GM21526 (cell line): ENCODE measurements at regions not wholly inside any gene's neighbourhood (a gene's known extent, or its start where the extent isn't known, plus 50 kb on each side); places are given as distances from the start of the nearest gene placed in this dataset.
"Not testable (repeated sequence)": the region's sequence is repeated elsewhere in the genome, so short reads cannot be mapped to it uniquely, and the experiment has no call there.

ENCODE experiments used
- ATAC-seq: cut with Tn5 transposase; IDR thresholded peaks from one replicate; pipeline ENCODE4 v1.9.1; 2021; ENCODE audit warnings: moderate library complexity; ENCODE audit not compliant: unreplicated experiment, low FRiP score

DNA sequence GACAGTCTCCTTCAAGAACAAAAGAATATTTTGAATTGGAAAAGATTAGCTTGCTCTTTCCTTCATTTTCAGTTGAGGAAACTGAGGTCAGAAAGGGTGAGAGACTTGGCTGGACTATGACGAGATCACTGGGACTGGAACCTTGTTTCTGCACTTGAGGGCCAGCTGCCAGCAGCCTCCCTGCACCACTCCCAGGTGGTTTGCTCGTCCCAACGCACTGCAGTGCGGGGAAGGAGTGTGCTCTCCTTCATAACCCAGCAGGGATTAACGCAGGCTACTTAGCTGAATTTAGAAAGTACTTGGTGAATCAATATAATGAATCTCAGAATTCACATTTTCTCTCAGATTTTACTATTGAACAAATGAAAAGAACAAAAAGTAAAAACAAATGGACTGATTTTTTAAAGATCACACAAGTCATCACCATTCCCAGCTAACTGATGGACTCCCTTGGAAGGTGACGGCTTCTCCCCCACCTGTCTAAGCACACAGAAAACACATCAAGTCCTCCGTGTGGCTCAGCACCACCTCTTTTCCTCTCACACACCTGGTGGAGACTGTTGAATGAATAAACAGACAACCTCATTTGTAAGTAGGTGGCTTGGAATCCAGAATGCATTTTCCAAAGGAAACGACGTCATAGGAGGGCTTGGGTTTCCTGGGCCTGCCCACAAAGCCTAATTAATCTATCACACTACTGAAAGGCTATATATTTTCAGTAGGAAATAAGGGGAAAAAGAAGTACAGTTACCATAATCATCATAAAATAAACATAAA is 121.0 kb downstream of the QRSL1 start:
- ATAC-seq = no peak

DNA sequence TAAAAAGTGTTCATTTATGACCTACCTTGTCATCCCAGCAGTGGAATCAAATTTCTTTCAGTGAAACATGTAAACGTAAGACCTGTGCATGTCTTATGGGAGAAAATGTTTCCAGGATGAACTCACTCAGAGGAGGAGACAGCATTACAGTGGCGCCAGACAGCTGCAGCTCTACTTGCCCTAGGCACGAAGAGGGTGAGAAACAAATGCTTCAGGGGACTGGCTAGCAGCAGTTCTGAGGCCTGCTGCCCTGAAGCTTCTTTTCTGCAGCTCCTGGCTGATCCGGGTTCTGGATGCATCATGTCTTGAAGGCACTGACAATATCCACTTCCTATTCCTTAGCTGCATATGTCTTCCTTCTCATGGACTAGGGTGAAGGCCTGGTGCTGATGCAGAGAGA is 120.2 kb downstream of the QRSL1 start:
- ATAC-seq = no peak

DNA sequence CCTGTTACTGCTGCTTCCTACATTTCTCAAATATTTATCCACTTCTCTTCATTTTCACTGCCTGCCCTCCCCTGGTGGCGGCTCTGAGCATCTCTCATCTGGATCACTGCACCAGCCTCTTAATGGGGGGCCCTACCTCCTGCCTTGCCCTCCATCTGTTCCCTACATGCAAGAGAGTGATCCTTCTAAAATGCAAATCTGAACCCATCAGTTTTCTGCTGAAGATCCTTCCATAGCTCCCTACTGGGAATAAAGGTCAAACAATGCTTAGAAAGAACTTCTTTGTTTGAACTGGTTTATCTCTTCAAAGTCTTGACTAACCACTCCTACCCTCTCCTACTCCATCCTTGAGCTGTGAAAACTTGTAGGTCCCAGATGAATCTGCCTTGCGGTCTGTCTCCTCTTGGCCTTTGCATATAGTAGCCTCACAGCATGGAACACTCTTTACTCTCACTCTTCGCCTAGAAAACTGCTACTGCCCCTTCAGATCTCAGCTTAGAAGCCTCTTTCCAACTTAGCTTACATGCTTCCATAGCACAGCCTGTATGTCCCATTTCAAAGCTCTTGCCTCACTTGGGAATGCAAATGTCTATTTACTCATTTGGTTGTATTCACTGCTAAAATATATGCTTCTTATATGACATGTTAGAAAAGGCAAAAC is 119.3 kb downstream of the QRSL1 start:
- ATAC-seq = no peak

DNA sequence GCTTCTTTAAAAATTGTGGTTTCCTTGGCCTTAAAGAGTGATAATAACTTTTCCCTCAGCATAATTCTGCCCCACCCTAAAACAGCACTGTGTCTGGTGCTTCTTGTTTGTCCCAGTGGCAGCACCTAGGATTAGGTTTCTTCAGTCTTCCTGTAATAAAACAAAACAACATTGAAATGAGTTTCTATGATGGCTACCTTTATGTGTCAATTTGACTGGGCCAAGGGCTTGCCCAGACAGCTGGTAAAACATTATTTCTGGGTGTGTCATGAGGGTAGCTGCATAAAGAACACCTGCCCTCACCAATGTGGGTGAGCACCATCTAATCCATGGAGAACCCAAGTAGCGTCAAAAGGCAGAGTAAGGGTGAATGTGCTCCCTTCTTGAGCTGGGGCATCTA is 117.8 kb downstream of the QRSL1 start:
- no peak for ATAC-seq

DNA sequence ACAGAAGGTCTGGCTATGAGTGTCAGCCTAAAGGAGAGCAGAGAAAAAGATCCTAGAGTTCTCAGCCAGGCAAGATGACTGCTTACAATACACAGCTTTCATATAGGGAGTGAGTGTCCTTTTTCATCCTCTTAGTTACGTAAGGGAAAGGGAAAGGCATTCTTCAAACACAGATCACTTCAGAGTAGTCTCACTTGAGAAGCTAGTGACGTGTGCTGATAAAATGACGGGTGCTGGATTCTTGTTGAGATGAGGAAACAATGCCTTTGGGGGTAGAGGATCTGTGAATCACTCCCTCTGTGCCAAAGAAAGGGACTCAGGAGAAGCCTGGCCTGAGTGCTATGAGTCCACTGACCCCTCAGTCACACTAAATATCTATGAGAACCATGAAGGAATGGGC is 117.3 kb downstream of the QRSL1 start:
- no peak for ATAC-seq

DNA sequence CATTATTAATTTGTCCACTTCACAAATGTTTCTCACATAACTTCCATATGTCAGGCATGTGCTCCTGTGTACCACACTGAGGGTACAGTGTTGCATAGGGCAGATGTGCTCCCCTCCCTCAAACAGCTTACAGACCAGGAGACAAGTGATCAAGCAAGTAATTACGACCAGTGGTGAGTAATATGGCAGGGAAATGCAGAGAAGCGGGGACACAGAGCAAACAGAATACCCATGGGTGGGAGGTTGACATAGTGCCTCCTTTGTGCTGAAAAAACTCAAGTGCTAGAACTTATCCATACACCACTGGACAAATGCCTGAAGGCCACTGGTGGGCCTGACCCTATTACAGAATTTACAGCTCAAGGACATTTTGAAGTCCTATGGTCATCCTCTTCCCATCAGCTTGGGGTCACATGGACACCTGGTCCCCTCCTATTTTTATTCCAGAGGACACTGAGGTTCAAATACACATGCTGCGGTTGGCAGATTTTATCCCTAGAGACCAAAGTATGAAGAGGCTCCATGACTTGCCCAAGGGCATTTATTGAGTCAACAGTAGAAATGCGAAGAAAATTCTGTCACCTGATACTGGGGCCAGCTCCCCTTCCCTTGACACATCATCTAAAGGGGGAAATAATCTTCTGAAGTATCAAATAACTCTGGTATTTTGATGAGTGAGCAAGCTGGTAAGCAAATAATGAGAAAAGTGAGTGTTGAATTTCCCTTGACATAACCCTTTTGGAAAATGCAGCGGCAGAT is 116.6 kb downstream of the QRSL1 start:
- no peak for ATAC-seq

DNA sequence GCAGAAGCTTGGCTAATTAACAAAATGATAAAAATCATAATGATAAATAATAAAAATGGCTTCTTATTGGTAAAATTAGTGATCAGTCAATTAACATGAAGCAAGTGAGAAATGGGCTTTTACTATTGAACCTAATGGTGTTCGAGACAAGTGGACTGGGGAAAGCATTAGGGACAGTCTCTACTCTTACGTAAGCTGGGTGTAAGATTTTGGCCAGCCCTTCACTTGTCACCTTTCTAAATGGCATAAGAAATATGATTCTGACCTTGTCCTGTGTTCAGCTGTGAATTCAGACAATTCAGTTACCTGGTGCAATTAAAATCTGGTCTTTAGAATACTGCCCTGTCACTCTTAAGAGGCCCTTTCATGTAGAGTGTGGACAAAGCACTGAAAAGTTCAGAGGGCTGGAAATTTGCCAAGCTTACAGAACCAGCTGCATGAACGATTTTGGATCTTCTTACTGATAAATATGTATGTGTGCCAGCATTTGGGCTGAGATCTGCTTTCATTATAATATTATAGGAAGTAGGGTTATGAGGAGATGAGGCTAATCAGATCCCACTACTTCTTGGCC is 115.9 kb downstream of the QRSL1 start:
- no peak for ATAC-seq

DNA sequence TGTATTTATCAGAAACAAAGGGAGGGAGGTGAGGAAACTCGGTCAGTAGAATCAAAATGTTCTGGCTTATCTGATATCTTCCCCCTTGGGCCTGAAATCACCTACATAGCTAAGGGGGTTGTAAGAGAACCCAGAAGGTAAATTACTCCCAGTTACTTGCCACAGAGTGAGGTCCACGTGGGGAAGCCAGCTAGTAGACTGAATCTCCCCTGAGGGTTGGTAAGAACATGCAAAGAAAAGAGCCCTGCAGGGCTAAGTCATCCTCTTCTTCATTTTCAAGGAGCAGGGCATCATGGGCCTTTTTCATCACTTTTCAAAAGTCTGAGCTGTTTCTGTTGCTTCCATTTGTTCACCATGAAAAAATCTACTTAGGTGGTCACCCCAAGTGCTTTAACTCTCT is 115.4 kb downstream of the QRSL1 start:
- no peak for ATAC-seq

DNA sequence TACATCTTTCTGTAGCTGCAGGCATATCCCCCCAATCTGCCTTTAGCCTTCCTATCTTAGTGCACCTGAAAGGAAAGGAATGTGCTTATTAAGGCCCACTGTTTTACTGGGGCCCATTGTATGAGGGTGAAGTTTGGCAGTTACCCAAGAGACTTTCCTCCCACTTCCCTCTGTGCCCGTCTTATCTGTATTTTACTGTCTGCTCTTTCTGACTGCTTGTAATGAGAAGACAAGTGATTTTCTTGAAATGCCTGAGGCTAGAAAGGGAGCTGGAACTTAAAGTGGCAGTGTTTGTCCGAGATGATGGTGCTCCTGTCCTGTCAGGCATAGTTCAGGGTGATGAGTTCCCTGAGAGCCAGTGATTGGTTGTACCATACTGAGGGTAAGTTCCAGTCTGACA is 114.7 kb downstream of the QRSL1 start:
- ATAC-seq = not testable (repeated sequence)

DNA sequence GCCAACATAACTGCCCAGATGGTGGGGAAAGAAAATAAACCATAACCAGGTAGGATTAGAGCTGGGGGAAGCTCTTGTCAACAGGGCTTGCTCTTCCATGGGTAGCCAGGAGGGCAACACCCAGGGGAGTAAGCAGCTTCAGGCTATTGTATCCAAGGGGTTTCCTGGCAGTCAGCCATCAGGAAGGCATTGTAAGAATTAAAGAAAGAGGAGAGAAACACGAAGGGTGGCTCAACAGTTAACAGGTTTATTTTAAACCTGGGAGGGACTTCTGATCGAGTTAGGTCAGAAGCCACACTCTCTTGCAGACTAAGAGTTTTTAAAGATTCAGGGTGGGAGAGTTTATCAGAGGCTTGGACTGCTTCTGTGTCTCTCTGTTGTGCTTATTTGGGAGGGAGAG is 114.2 kb downstream of the QRSL1 start:
- ATAC-seq = no peak

DNA sequence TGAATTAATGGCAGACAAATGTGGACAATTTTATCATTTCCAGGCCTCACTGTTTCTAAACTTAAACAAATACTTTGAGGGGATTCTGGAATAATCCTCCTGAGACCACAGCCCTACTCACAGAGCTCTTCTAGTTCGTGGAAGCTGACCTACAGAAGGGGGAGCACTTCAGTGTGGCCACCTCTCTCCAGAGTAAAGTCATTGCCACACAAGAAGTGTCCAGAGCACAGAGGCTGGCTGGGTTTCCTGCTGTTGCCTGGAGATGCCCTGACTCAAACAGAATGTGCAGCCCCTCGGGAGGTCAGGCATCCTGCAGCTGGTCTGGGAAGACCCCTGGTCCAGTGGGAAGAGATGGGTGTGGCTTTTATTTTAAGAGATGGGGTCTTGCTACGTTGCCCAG is 110.9 kb downstream of the QRSL1 start:
- ATAC-seq = no peak

DNA sequence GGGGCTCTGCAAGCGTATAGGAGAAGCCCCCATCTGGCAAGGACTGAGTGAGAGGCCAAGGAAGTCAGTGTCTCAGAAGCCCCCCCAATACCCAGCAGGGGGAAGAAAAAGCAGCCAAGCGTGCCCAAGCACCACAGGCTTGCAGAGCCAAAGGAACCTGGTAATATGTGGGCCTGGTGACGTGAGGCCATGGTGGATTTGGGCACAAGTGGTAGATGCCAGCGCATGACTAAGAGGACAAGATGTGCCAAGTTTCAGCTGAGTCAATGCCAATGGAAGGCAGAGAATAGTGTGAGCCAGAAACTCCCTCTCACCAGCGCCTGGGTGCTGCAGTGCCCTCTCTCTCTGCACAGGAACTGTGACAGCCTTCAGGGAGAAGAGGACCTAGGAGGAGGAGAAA is 110.0 kb downstream of the QRSL1 start:
- no peak for ATAC-seq

DNA sequence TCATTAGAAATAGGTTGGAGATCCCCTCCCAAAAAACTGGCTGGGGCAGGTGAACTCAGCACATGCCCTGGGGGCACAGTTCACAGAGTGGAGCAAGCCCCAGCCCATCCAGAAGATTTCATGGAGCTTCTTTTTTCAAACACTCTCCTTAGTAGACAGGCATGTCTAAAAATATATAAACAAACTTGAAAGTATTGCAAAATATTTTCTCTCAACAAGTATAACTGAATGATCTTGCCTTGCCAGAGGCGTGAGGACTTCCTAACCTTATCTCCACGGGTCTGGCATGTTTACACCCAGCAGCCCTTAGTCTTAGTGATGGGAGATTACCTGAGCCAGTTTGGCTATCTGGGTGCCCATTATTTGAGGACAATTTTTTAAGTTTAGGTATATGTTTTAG is 107.1 kb downstream of the QRSL1 start:
- ATAC-seq = no peak

DNA sequence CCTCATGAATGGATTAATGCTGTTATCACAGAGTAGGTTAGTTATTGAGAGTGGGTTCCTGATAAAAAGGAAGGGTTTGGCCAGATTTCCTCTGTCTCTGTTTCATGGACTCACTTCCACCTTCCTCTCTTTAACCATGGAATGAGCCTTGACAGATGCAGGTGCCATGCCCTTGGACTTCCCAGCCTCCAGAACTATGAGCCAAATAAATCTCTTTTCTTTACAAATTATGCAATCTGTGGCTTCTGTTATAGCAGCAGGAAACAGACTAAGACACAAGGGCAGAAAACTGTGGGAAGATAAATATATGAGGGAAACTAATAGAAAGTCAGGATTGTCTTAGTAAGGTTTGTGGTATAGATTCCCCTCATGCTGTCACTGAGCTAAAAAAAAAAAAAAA is 106.5 kb downstream of the QRSL1 start:
- no peak for ATAC-seq

DNA sequence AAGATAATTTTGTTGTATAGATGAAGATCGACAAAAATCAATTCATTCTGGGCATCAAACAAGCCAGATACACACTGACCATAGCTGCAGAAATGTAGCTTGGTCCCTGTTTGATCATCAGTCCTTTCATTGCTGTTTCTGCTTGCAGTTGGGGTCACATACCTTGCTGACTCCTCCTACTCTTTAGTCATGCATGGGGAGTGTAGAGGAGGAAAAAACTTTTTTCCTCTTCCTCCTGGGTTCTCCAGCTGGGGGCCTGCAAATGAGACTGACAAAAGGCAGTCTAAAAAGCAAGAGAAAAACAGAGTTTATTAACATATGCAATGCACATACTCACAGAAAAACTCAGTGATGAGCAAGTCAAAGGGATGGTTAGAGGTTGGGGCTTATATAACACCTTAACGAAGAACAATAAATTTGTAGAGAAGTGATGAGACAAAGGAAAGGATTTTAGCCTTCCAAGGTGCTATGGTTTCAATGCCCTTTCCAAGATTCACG is 105.8 kb downstream of the QRSL1 start:
- no peak for ATAC-seq

DNA sequence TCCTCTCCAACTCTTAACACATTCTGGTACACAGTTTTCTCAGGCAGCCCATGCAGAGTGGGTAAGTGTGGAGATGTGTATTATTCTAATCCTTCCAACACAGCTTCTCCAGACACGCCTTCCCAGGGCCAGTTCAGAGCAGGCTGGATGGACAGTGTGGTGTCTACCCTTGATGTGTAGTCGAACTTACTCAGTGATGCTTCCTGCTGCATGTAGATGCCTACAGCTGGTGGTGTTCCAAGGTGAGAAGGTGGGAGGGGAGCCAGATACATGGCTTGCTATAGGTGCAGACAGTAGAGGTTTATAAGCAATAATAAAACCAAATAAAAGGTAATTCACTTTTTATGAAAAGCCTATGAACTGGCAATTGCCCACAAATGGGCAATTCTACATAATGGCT is 104.0 kb downstream of the QRSL1 start:
- no peak for ATAC-seq

DNA sequence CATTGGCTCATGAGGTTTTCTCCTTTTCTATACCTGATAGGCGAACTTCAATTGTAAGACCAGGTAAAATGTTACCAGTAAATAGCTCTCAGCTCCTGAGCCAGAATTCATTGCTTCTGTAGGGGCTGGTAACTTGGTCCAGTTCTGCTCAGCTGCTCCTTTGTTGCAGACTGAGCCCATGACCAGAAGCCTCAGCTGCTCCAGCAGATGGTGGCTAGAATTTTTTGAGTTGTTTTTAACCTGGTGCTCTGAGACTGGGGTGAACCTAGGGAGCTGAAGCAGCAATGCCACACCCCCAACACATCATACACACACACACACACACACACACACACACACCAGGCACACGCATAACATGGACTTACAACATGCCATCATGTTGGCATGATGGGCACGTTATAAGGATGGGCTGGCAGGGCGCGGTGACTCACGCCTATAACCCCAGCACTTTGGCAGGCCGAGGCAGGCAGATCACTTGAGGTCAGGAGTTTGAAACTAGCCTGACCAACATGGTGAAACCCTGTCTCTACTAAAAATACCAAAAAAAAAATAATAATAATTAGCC is 103.1 kb downstream of the QRSL1 start:
- no peak for ATAC-seq

DNA sequence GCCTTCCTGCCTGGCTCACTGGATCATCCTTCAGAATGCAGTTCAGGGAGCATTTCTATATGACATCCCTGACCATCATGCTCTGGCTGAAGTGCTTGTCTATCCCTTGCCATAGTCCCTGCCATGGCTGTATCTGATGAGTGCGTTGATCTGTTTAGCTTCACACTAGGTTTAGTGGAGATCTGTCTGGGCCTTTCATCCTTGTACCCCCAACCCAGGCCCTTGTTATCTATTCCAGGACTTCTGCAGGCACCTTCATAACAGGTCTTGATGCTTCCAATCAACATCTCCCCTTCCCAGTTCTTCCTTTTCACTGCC is 102.4 kb downstream of the QRSL1 start:
- no peak for ATAC-seq

DNA sequence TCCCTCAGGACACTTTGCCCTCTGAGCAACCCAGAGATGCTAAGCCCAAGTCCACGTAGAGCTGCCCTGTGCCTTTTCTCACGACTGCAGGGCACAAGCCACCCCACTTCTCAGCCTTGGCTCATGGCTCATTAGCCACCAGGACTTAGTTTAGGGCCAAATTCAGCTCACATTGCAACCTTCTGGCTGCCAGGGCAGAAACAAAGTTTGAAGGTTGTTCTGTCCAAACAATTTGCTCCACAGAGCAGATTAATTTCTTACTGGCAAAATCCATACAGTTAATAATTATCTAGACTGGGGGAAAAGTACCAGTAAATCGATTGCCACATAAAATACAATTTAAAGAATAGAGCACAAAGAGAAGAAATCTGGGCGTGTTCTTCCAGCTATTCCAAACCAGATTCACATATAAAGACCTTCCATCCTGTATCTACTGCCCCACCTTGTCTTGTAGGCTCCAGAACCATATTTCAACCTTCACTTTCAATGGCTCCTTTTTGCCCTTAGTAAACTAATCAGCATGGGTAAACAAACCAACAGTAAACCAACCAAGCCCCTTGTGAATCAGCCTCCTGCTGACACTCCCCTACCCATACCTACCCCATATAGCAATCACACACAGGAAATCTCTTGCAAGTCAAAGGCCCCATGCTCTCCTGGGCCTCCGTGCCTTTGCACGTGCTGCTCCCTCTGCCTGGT is 101.9 kb downstream of the QRSL1 start:
- no peak for ATAC-seq

DNA sequence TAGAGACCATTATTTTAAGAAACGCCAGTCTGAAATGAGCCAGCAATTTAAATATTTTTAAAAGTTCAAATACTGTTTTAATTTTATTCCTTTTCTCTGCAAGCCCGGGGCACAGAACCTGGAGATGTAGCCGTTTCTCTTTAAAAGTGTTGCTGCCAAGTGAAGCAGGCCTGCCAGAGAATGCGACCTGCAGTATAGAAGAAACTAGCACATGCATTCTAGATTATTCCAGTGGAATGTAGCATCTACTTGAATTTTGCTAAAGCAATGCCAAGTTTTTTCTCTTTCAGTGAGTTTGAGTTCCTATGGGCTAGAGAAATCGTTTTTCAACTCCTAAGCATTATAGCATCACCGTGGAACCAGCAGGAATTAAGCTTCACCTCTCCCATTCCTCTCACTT is 101.3 kb downstream of the QRSL1 start:
- ATAC-seq = no peak
